B cell (primary cell): ENCODE measurements at regions not wholly inside any gene's neighbourhood (a gene's known extent, or its start where the extent isn't known, plus 50 kb on each side); places are given as distances from the start of the nearest gene placed in this dataset.

ENCODE experiments used
- ATAC-seq: fragments of 200-7000 bp; cut with Tn5 transposase; one replicate; pipeline ENCODE4 v1.10.0; 2021; ENCODE audit warnings: low read depth, mild to moderate bottlenecking, moderate number of reproducible peaks, moderate library complexity
- CTCF ChIA-PET: fragments of 350-600 bp; sonication (Branson Sonifier 250); formaldehyde crosslinking; loops from one replicate; lab custom pipeline; 2021; ENCODE audit warnings: antibody characterized with exemption, inconsistent platforms; lab: Charles Lee
- POLR2A ChIA-PET: fragments of 350-600 bp; sonication (Branson Sonifier 250); formaldehyde crosslinking; loops from one replicate; lab custom pipeline; 2021; ENCODE audit warnings: antibody characterized with exemption; lab: Charles Lee
- DNase-seq: peaks from one replicate; pipeline ENCODE4 v3.0.0; 2013
- H2AFZ ChIP-seq: 2 replicates; pipeline ENCODE4 v1.6.1; 2012; ENCODE audit warnings: mild to moderate bottlenecking, low read depth, low read length; ENCODE audit not compliant: insufficient read depth, poor library complexity, severe bottlenecking
- H3K27ac ChIP-seq, 2 donors: 1 replicate in 1 of 2; 2 replicates in 1 of 2; pipeline ENCODE4 v1.5.1; 2012 to 2013; ENCODE audit warnings: low read length in 2 of 2, mild to moderate bottlenecking in 2 of 2, moderate library complexity in 1 of 2
- H3K27me3 ChIP-seq, 4 experiments: fragments of 200-600 bp in 1 of 4; sonication (generic) in 1 of 4; replicated peaks in 1 of 4; 1 replicate in 2 of 4; 2 replicates in 2 of 4; pipeline versions ENCODE4 v1.6.1 to v1.7.0; 2013 to 2016; ENCODE audit warnings: low read length in 3 of 4, mild to moderate bottlenecking in 2 of 4, mixed read lengths in 1 of 4, moderate library complexity in 1 of 4; ENCODE audit not compliant: insufficient read depth in 4 of 4, control insufficient read depth in 3 of 4; ENCODE audit errors: control extremely low read depth in 1 of 4
- H3K36me3 ChIP-seq, 2 experiments: replicated peaks in 1 of 2; 1 replicate in 1 of 2; 2 replicates in 1 of 2; pipeline versions ENCODE4 v1.6.1 to v1.7.1; 2013; ENCODE audit warnings: low read length in 1 of 2; ENCODE audit not compliant: insufficient read depth in 2 of 2, control insufficient read depth in 1 of 2; ENCODE audit errors: control extremely low read depth in 1 of 2, extremely low read depth in 1 of 2
- H3K4me1 ChIP-seq, 2 donors: fragments of 200-600 bp in 1 of 2; sonication (generic) in 1 of 2; 1 replicate in 1 of 2; 2 replicates in 1 of 2; pipeline versions ENCODE4 v1.5.1 to v1.6.1; 2013 to 2017; ENCODE audit warnings: low read length in 2 of 2; ENCODE audit not compliant: control insufficient read depth in 2 of 2, insufficient read depth in 2 of 2
- H3K4me2 ChIP-seq: replicated peaks from 2 replicates; pipeline ENCODE3; 2012; ENCODE audit warnings: mild to moderate bottlenecking, low read depth, low read length; ENCODE audit not compliant: poor library complexity, severe bottlenecking
- H3K4me3 ChIP-seq, 5 experiments: fragments of 200-600 bp in 1 of 5; sonication (generic) in 1 of 5; 1 replicate in 3 of 5; 2 replicates in 2 of 5; pipeline versions ENCODE4 v1.5.1 to v1.7.0; 2011 to 2016; ENCODE audit warnings: low read length in 4 of 5, mild to moderate bottlenecking in 4 of 5, low read depth in 2 of 5, control low read depth in 1 of 5, moderate library complexity in 1 of 5; ENCODE audit not compliant: insufficient read depth in 1 of 5; ENCODE audit errors: control extremely low read depth in 1 of 5, extremely low read depth in 1 of 5
- H3K79me2 ChIP-seq: fragments of 200-600 bp; sonication (generic); one replicate; pipeline ENCODE4 v1.6.0; 2016; ENCODE audit warnings: low read length; ENCODE audit not compliant: control insufficient read depth, insufficient read depth
- H3K9ac ChIP-seq: fragments of 200-600 bp; sonication (generic); 2 replicates; pipeline ENCODE4 v1.6.1; 2017; ENCODE audit warnings: mild to moderate bottlenecking, low read length, moderate library complexity
- H3K9me3 ChIP-seq, 3 donors: one replicate each; pipeline versions ENCODE4 v1.6.1 to v1.7.1; 2013; ENCODE audit warnings: low read length in 2 of 3; ENCODE audit not compliant: control insufficient read depth in 2 of 3, insufficient read depth in 1 of 3; ENCODE audit errors: control extremely low read depth in 1 of 3
- H4K20me1 ChIP-seq: 2 replicates; pipeline ENCODE4 v1.6.0; 2012; ENCODE audit warnings: mild to moderate bottlenecking, low read length; ENCODE audit not compliant: insufficient read depth, control insufficient read depth, poor library complexity, severe bottlenecking
- H3K27ac Mint-ChIP-seq: one replicate; pipeline ENCODE4 v1.8.0; 2021; ENCODE audit warnings: mixed read lengths
- H3K27me3 Mint-ChIP-seq: one replicate; pipeline ENCODE4 v1.8.0; 2021; ENCODE audit warnings: mixed read lengths
- H3K4me1 Mint-ChIP-seq: one replicate; pipeline ENCODE4 v1.8.0; 2021; ENCODE audit warnings: mixed read lengths
- H3K4me3 Mint-ChIP-seq: one replicate; pipeline ENCODE4 v1.8.0; 2021; ENCODE audit warnings: mixed read lengths
- H3K9me3 Mint-ChIP-seq: one replicate; pipeline ENCODE4 v1.8.0; 2022; ENCODE audit warnings: mixed read lengths; ENCODE audit not compliant: insufficient read depth
- EZH2 ChIP-seq: IDR thresholded peaks from 2 replicates; pipeline ENCODE4 v1.6.1; 2012; ENCODE audit warnings: borderline replicate concordance, low read depth, mild to moderate bottlenecking, moderate library complexity, low read length; ENCODE audit not compliant: insufficient read depth, poor library complexity, severe bottlenecking
- WGBS: methylation state at CpG from one replicate; pipeline ENCODE4 v1.1.5; 2013; ENCODE audit warnings: missing lambda C conversion rate; ENCODE audit not compliant: insufficient coverage; 5-methylcytosine and 5-hydroxymethylcytosine counted together
- intact Hi-C: fragments of 100-400 bp; cut with micrococcal nuclease; formaldehyde crosslinking; loops from one replicate; pipeline ENCODE4 v1.10.0; 2022
- TF ChIP-seq, protein P1 (sequence below): fragments of 200-600 bp; IDR thresholded peaks from one replicate; pipeline ENCODE4 v1.8.0; 2022; ENCODE audit warnings: antibody characterized with exemption, mild to moderate bottlenecking

DNA sequence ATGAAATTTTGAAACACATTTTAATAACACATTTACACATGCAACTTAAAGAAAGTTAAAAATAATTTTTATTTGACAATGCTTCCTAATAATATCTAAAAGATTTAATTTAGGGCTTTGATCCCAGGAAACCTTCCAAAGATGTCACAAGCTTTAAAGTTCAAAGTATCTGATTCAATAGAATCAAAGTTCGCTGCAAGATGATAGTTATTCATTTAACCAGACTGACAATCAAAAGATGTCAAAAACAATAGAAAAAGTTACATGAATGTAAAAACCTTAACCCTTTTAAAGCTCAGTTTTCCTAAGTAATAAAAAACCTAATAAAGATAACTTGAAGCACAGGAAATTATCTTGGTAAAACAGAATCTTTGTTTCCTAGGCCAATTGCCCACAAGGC is 67.7 kb downstream of the SDR9C7 start:
- WGBS = no CpG with 5 or more reads among the region's 1 CpG
- ChIA-PET POLR2A (no interaction called here), CTCF (interaction anchor here (0.6 kb wide), 1 partner anchor 588 kb away, joined by 3 read pairs; no protein-coding TSS in a partner anchor)
- H3K9me3 Mint-ChIP-seq = peaks cover 21% of the 10 kb centered on the region
- Histone ChIP-seq H4K20me1 (no peaks in the 10 kb centered on the region), H3K27ac (no peak overlapping the region), H3K4me3 (no peak overlapping the region), H3K9ac (no peak overlapping the region), H3K4me2 (no peak overlapping the region), H3K79me2 (no peaks in the 10 kb centered on the region), H3K9me3 (peaks cover 1 to 49% (median 29%) of the 10 kb centered on the region in 3 donors), H3K36me3 (no peaks in the 10 kb centered on the region), H2AFZ (no peak overlapping the region), H3K27me3 (peaks cover 0 to 3% (median 1%) of the 10 kb centered on the region in 4 experiments), H3K4me1 (no peaks in the 10 kb centered on the region)
- TF ChIP-seq, protein P1, sequence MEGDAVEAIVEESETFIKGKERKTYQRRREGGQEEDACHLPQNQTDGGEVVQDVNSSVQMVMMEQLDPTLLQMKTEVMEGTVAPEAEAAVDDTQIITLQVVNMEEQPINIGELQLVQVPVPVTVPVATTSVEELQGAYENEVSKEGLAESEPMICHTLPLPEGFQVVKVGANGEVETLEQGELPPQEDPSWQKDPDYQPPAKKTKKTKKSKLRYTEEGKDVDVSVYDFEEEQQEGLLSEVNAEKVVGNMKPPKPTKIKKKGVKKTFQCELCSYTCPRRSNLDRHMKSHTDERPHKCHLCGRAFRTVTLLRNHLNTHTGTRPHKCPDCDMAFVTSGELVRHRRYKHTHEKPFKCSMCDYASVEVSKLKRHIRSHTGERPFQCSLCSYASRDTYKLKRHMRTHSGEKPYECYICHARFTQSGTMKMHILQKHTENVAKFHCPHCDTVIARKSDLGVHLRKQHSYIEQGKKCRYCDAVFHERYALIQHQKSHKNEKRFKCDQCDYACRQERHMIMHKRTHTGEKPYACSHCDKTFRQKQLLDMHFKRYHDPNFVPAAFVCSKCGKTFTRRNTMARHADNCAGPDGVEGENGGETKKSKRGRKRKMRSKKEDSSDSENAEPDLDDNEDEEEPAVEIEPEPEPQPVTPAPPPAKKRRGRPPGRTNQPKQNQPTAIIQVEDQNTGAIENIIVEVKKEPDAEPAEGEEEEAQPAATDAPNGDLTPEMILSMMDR = no peak
- no peak for TF ChIP-seq EZH2
- ATAC-seq (no peak), DNase-seq (no peak)
- H3K4me1 Mint-ChIP-seq = no peaks in the 10 kb centered on the region
- no peak overlapping the region for H3K4me3 Mint-ChIP-seq
- intact Hi-C loops = no loop called here
- H3K27me3 Mint-ChIP-seq = peaks cover 15% of the 10 kb centered on the region
- no peak overlapping the region for H3K27ac Mint-ChIP-seq

DNA sequence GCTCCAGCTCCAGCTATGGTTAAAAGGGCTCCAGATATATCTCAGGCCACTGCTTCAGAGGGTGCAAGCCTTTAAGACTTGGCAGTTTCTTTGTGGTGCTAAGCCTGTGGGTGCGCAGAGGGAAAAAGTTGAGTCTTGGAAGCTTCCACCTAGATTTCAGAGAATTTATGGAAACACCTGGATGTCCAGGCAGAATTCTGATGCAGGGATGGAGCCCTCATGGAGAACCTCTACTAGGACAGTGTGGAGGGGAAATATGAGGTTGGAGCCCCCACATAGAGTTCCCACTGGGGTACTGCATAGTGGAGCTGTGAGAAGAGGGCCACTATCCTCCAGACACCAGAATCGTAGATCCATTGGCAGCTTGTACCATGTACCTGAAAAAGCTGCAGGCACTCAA is 69.9 kb downstream of the SDR9C7 start:
- H3K36me3 ChIP-seq = no peaks in the 10 kb centered on the region
- ATAC-seq (no peak), DNase-seq (no peak)
- no peak overlapping the region for H3K4me3 ChIP-seq
- H3K27me3 ChIP-seq = peaks cover 0 to 3% (median 0%) of the 10 kb centered on the region in 4 experiments
- peaks cover 1 to 52% (median 34%) of the 10 kb centered on the region in 3 donors for H3K9me3 ChIP-seq
- TF ChIP-seq, protein P1 = no peak
- no peak for TF ChIP-seq EZH2
- H3K27ac Mint-ChIP-seq = no peak overlapping the region
- no peak overlapping the region for H2AFZ ChIP-seq
- no peak overlapping the region for H3K4me3 Mint-ChIP-seq
- H3K4me2 ChIP-seq = no peak overlapping the region
- intact Hi-C loops = no loop called here
- POLR2A ChIA-PET = no interaction called here
- H3K9ac ChIP-seq = no peak overlapping the region
- H3K27ac ChIP-seq = no peak overlapping the region
- 92% methylated on average over 2 of the region's 2 CpGs for WGBS
- H3K4me1 ChIP-seq = no peaks in the 10 kb centered on the region
- H3K4me1 Mint-ChIP-seq = no peaks in the 10 kb centered on the region
- no peaks in the 10 kb centered on the region for H3K79me2 ChIP-seq
- peaks cover 18% of the 10 kb centered on the region for H3K27me3 Mint-ChIP-seq
- H4K20me1 ChIP-seq = no peaks in the 10 kb centered on the region
- CTCF ChIA-PET = no interaction called here
- peaks cover 24% of the 10 kb centered on the region for H3K9me3 Mint-ChIP-seq
